ENCODE measurements at regions not wholly inside any gene's neighbourhood (a gene's known extent, or its start where the extent isn't known, plus 50 kb on each side); places are given as distances from the start of the nearest gene placed in this dataset.

DNA sequence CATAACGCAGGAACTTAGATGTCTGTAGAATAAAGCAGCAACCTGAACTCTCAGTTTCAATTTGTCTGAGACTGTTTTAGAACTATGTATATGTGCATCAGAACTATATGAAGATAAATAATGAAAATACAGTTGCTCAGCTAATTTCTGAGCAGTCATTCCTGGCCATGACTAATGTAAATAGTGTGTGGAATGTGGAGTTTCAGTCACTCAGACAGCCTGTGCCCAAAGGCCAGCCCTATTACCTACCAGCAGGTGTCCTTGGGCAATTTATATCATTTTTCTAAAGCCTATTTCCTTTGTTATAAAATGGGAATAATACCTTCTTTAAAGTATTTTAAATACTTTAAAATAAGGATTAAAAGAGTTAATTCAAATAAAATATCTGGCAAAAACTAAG, 56.0 kb upstream of the RELL1 start:
- H3K27ac ChIP-seq (ENCODE audit: low read depth, low read length), result no peak overlapping the region
- CTCF ChIA-PET, result no interaction called here
- POLR2A ChIA-PET, result interaction anchor here (0.6 kb wide), 1 partner anchor 64 kb away, joined by 3 read pairs; no protein-coding TSS in a partner anchor
- no peaks in the 10 kb centered on the region for H3K9me3 ChIP-seq (ENCODE audit: control insufficient read depth, insufficient read depth, low read length)
- H3K27me3 ChIP-seq (ENCODE audit: control insufficient read depth, insufficient read depth, low read length), result no peaks in the 10 kb centered on the region
- H3K4me3 ChIP-seq (ENCODE audit: low read depth, low read length), result no peak overlapping the region
- TF ChIP-seq, protein P1, sequence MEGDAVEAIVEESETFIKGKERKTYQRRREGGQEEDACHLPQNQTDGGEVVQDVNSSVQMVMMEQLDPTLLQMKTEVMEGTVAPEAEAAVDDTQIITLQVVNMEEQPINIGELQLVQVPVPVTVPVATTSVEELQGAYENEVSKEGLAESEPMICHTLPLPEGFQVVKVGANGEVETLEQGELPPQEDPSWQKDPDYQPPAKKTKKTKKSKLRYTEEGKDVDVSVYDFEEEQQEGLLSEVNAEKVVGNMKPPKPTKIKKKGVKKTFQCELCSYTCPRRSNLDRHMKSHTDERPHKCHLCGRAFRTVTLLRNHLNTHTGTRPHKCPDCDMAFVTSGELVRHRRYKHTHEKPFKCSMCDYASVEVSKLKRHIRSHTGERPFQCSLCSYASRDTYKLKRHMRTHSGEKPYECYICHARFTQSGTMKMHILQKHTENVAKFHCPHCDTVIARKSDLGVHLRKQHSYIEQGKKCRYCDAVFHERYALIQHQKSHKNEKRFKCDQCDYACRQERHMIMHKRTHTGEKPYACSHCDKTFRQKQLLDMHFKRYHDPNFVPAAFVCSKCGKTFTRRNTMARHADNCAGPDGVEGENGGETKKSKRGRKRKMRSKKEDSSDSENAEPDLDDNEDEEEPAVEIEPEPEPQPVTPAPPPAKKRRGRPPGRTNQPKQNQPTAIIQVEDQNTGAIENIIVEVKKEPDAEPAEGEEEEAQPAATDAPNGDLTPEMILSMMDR (IDR thresholded peaks at IDR 0.05; ENCODE audit: low read depth, low read length), result no peak
- DNase-seq (ENCODE audit: low read depth, low spot score), result no peak

DNA sequence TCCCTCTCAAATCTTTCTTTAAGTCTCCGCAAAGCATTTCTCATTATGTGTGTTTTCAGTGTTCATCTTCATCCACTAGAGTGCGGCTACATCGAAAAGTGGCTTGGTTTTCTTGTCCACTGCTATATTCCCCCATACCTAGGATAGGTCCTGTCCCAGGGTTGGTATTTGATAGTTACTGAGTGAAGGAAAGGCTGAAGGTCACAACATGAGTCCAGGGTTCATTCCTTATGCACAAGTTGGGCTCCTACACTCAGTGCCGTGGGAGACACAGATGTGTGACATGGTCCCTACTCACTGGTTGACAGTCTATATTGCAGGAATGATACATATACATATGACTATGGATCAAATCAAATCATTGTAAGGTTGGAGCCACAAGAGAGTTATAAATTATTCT, 55.4 kb upstream of the RELL1 start:
- H3K4me3 ChIP-seq (ENCODE audit: low read depth, low read length), result no peak overlapping the region
- H3K27me3 ChIP-seq (ENCODE audit: control insufficient read depth, insufficient read depth, low read length), result no peaks in the 10 kb centered on the region
- TF ChIP-seq, protein P1 (IDR thresholded peaks at IDR 0.05; ENCODE audit: low read depth, low read length), result no peak
- no peak for DNase-seq (ENCODE audit: low read depth, low spot score)
- H3K27ac ChIP-seq (ENCODE audit: low read depth, low read length), result no peak overlapping the region
- ChIA-PET CTCF (no interaction called here), POLR2A (no interaction called here)
- no peaks in the 10 kb centered on the region for H3K9me3 ChIP-seq (ENCODE audit: control insufficient read depth, insufficient read depth, low read length)

DNA sequence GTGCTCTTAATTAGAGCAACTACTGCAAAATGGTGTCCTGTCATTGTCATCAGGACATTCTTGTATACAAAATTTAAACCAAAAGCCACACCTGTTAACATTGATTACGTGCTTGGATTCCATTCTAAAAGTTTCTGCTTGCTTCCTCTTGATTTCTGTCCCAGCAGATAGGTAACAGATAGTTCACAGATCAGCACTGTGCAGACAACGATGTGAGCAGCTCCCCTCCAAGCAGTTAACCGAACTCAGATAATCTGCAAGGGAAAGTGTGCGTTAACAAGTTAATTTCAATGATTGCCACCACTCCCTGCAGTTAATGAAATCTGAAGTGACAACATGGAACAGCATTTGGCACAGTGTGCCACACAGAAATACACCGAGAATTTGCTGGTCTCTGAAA, 54.4 kb upstream of the RELL1 start:
- Histone ChIP-seq H3K27me3 (ENCODE audit: control insufficient read depth, insufficient read depth, low read length) (no peaks in the 10 kb centered on the region), H3K9me3 (ENCODE audit: control insufficient read depth, insufficient read depth, low read length) (no peaks in the 10 kb centered on the region), H3K4me3 (ENCODE audit: low read depth, low read length) (no peak overlapping the region), H3K27ac (ENCODE audit: low read depth, low read length) (no peak overlapping the region)
- ChIA-PET POLR2A (no interaction called here), CTCF (no interaction called here)
- DNase-seq (ENCODE audit: low read depth, low spot score), result no peak
- TF ChIP-seq, protein P1 (IDR thresholded peaks at IDR 0.05; ENCODE audit: low read depth, low read length), result no peak

DNA sequence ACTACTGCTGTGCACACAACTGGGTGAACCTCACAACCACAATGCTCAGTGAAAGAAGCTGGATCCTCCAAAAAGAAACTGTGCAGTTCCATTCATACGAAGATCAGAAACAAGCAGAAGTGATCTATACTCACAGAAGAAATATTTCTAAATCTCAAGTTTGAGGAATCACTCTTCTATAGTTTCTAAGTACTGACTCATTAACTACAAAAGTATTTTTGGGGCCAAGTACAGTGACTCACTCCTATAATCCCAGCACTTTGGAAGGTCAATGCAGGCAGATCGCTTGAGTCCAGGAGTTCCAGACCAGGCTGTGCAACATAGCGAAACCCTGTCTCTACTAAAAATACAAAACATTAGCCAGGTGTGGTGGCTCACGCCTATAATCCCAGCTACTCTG, 51.3 kb upstream of the RELL1 start:
- H3K27me3 ChIP-seq (ENCODE audit: control insufficient read depth, insufficient read depth, low read length), result no peaks in the 10 kb centered on the region
- CTCF ChIA-PET, result interaction anchor here (1.0 kb wide), 1 partner anchor 135 kb away, joined by 3 read pairs; no protein-coding TSS in a partner anchor
- POLR2A ChIA-PET, result no interaction called here
- TF ChIP-seq, protein P1 (IDR thresholded peaks at IDR 0.05; ENCODE audit: low read depth, low read length), result no peak
- H3K4me3 ChIP-seq (ENCODE audit: low read depth, low read length), result no peak overlapping the region
- peak; percentile 20 for DNase-seq (ENCODE audit: low read depth, low spot score)
- H3K27ac ChIP-seq (ENCODE audit: low read depth, low read length), result no peak overlapping the region
- H3K9me3 ChIP-seq (ENCODE audit: control insufficient read depth, insufficient read depth, low read length), result no peaks in the 10 kb centered on the region

Measured in AG04450 (cell line).